ENCODE measurements at regions not wholly inside any gene's neighbourhood (a gene's known extent, or its start where the extent isn't known, plus 50 kb on each side); places are given as distances from the start of the nearest gene placed in this dataset.

- no peak for TF ChIP-seq CTCF (IDR thresholded peaks at IDR 0.05)
- no peak for TF ChIP-seq EZH2 (IDR thresholded peaks at IDR 0.05; ENCODE audit: borderline replicate concordance, insufficient read depth, low read depth, low read length, poor library complexity, severe bottlenecking)
Observed at GRCh38 chr4:126364311-126364911, 1049.7 kb downstream of the FAT4 start.

Measured in B cell (primary cell).